Panc1 (cell line): ENCODE measurements at regions not wholly inside any gene's neighbourhood (a gene's known extent, or its start where the extent isn't known, plus 50 kb on each side); places are given as distances from the start of the nearest gene placed in this dataset.

Experiments used
- CTCF ChIP-seq: fragments of 450-650 bp; IDR thresholded peaks from 2 replicates; pipeline ENCODE4 v1.5.1; 2017; ENCODE audit warnings: mild to moderate bottlenecking
- POLR2AphosphoS5 ChIP-seq: IDR thresholded peaks from 2 replicates; pipeline ENCODE4 v1.6.1; 2012; ENCODE audit warnings: mild to moderate bottlenecking, low read depth, low read length, moderate library complexity

GRCh38 chr7:10245406-10245805 lies 728.3 kb upstream of the PHF14 start:
- TF ChIP-seq CTCF (no peak), POLR2AphosphoS5 (no peak)
